Stimulated activated CD4-positive, alpha-beta T cell treated with anti-CD3 and anti-CD28 coated beads, Interleukin-2, amount 100 ng/mL, for 24 hours (primary cell): ENCODE measurements at regions not wholly inside any gene's neighbourhood (a gene's known extent, or its start where the extent isn't known, plus 50 kb on each side); places are given as distances from the start of the nearest gene placed in this dataset.
A peak's percentile ranks its signal among the peaks of the same experiment; 100 is the strongest.
"Not testable (repeated sequence)": the region's sequence is repeated elsewhere in the genome, so short reads cannot be mapped to it uniquely, and the experiment has no call there.

Experiments used
- DNase-seq, 2 donors: peaks; one replicate each; pipeline ENCODE4 v3.0.0-alpha.2; 2020

GRCh38 chr3:130151555-130151954 lies 69.9 kb downstream of the ALG1L2 start:
- not testable (repeated sequence) for DNase-seq

- DNase-seq = not testable (repeated sequence)
These were observed 71.6 kb downstream of the ALG1L2 start for GRCh38 chr3:130153247-130153646.

GRCh38 chr3:130155464-130155863 lies 73.8 kb downstream of the ALG1L2 start:
- not testable (repeated sequence) for DNase-seq

GRCh38 chr3:130166856-130167255 lies 85.2 kb downstream of the ALG1L2 start:
- DNase-seq = not testable (repeated sequence)

GRCh38 chr3:130175195-130175594 lies 93.6 kb downstream of the ALG1L2 start:
- not testable (repeated sequence) for DNase-seq

GRCh38 chr3:130176476-130177256 lies 95.0 kb downstream of the ALG1L2 start:
- DNase-seq = not testable (repeated sequence)

GRCh38 chr3:130178835-130179234 lies 97.2 kb downstream of the ALG1L2 start:
- not testable (repeated sequence) for DNase-seq

GRCh38 chr3:130179353-130179970 lies 97.8 kb downstream of the ALG1L2 start:
- peak; percentile 18 to 31 for DNase-seq

GRCh38 chr3:130182475-130182874 lies 100.8 kb downstream of the ALG1L2 start:
- not testable (repeated sequence) for DNase-seq

GRCh38 chr3:130183689-130184088 lies 102.1 kb downstream of the ALG1L2 start:
- not testable (repeated sequence) for DNase-seq

GRCh38 chr3:130184152-130185024 lies 102.8 kb downstream of the ALG1L2 start:
- DNase-seq = not testable (repeated sequence)

GRCh38 chr3:130201272-130201671 lies 119.6 kb downstream of the ALG1L2 start:
- not testable (repeated sequence) for DNase-seq

- DNase-seq = not testable (repeated sequence)
These were observed 122.0 kb downstream of the ALG1L2 start for GRCh38 chr3:130203633-130204032.

GRCh38 chr3:130227540-130227939 lies 117.9 kb upstream of the COL6A5 start:
- no peak for DNase-seq

GRCh38 chr3:130242850-130243569 lies 102.5 kb upstream of the COL6A5 start:
- DNase-seq = no peak

- DNase-seq = no peak
These were observed 101.7 kb upstream of the COL6A5 start for GRCh38 chr3:130243808-130244207.

GRCh38 chr3:130250982-130251381 lies 94.5 kb upstream of the COL6A5 start:
- no peak for DNase-seq

GRCh38 chr3:130255442-130255841 lies 90.0 kb upstream of the COL6A5 start:
- DNase-seq = no peak

- no peak for DNase-seq
These were observed 88.6 kb upstream of the COL6A5 start for GRCh38 chr3:130256821-130257340.

- no peak for DNase-seq
These were observed 86.9 kb upstream of the COL6A5 start for GRCh38 chr3:130258532-130258952.

GRCh38 chr3:130259166-130259874 lies 86.2 kb upstream of the COL6A5 start:
- DNase-seq = no peak

GRCh38 chr3:130260918-130261317 lies 84.6 kb upstream of the COL6A5 start:
- DNase-seq = no peak
